HS-5 (cell line): ENCODE measurements at regions not wholly inside any gene's neighbourhood (a gene's known extent, or its start where the extent isn't known, plus 50 kb on each side); places are given as distances from the start of the nearest gene placed in this dataset.
"Not testable (repeated sequence)": the region's sequence is repeated elsewhere in the genome, so short reads cannot be mapped to it uniquely, and the experiment has no call there.

ENCODE experiments used
- DNase-seq: peaks from one replicate; pipeline ENCODE4 v3.0.0-alpha.2; 2012; ENCODE audit warnings: low read depth

- no peak for DNase-seq
Measured at GRCh38 chr4:160082432-160083207, 979.7 kb downstream of the RAPGEF2 start.

- DNase-seq, result no peak
Measured at GRCh38 chr4:160091631-160092030, 988.8 kb downstream of the RAPGEF2 start.

GRCh38 chr4:160100316-160100715 is 997.4 kb downstream of the RAPGEF2 start:
- no peak for DNase-seq

- DNase-seq, result no peak
Measured at GRCh38 chr4:160110891-160111290, 1008.0 kb downstream of the RAPGEF2 start.

- DNase-seq, result no peak
Measured at GRCh38 chr4:160117686-160118085, 1014.8 kb downstream of the RAPGEF2 start.

- DNase-seq, result not testable (repeated sequence)
Measured at GRCh38 chr4:160125576-160126287, 1022.9 kb downstream of the RAPGEF2 start.

GRCh38 chr4:160127211-160127610 is 1024.3 kb downstream of the RAPGEF2 start:
- no peak for DNase-seq

- peak; percentile 61 for DNase-seq
Measured at GRCh38 chr4:160129439-160129838, 1026.6 kb downstream of the RAPGEF2 start.

- DNase-seq, result no peak
Measured at GRCh38 chr4:160136021-160136420, 1033.1 kb downstream of the RAPGEF2 start.

GRCh38 chr4:160141206-160141605 is 1038.3 kb downstream of the RAPGEF2 start:
- no peak for DNase-seq

- DNase-seq, result no peak
Measured at GRCh38 chr4:160142579-160142978, 1039.7 kb downstream of the RAPGEF2 start.

GRCh38 chr4:160143574-160143973 is 1040.7 kb downstream of the RAPGEF2 start:
- DNase-seq, result peak; percentile 42

- no peak for DNase-seq
Measured at GRCh38 chr4:160159457-160159856, 1056.6 kb downstream of the RAPGEF2 start.

- DNase-seq, result no peak
Measured at GRCh38 chr4:160161026-160161425, 1058.1 kb downstream of the RAPGEF2 start.

GRCh38 chr4:160175064-160175643 is 1072.3 kb downstream of the RAPGEF2 start:
- DNase-seq, result peak; percentile 19

- peak; percentile 87 for DNase-seq
Measured at GRCh38 chr4:160180211-160180610, 1077.3 kb downstream of the RAPGEF2 start.

- DNase-seq, result no peak
Measured at GRCh38 chr4:160182727-160183126, 1079.8 kb downstream of the RAPGEF2 start.

GRCh38 chr4:160184884-160185283 is 1082.0 kb downstream of the RAPGEF2 start:
- DNase-seq, result no peak

- DNase-seq, result no peak
Measured at GRCh38 chr4:160193787-160194186, 1090.9 kb downstream of the RAPGEF2 start.

- no peak for DNase-seq
Measured at GRCh38 chr4:160194716-160195115, 1091.8 kb downstream of the RAPGEF2 start.

GRCh38 chr4:160202802-160203201 is 1099.9 kb downstream of the RAPGEF2 start:
- DNase-seq, result peak; percentile 53

- no peak for DNase-seq
Measured at GRCh38 chr4:160212078-160212477, 1109.2 kb downstream of the RAPGEF2 start.

- DNase-seq, result no peak
Measured at GRCh38 chr4:160213366-160213765, 1110.5 kb downstream of the RAPGEF2 start.
